Endothelial cell of umbilical vein (primary cell): ENCODE measurements at regions not wholly inside any gene's neighbourhood (a gene's known extent, or its start where the extent isn't known, plus 50 kb on each side); places are given as distances from the start of the nearest gene placed in this dataset.

ENCODE experiments used
- BruUV-seq: library from RNA; stranded (reverse); fragments of 400-500 nt; replicated peaks from 2 replicates; lab custom pipeline; 2021; lab: Mats Ljungman, UMichigan
- CTCF ChIA-PET: fragments of 300-600, 350-600 bp; sonication (Branson Sonifier 250); formaldehyde crosslinking; loops from one replicate; lab custom pipeline; 2021; ENCODE audit warnings: antibody characterized with exemption, inconsistent platforms; lab: Charles Lee
- POLR2A ChIA-PET: fragments of 300-600, 350-600 bp; sonication (Branson Sonifier 250); formaldehyde crosslinking; loops from one replicate; lab custom pipeline; 2021; ENCODE audit warnings: antibody characterized with exemption, inconsistent platforms; lab: Charles Lee
- DNase-seq: peaks from one replicate; pipeline ENCODE4 v3.0.0-alpha.2; 2011; ENCODE audit warnings: low read depth, low spot score
- FAIRE-seq: peaks from 2 replicates; lab custom pipeline; 2011; peaks lifted over from hg19 to GRCh38; lab: Jason Lieb, UNC
- H2AFZ ChIP-seq: 2 replicates; pipeline ENCODE4 v1.6.0; 2012; ENCODE audit warnings: low read depth, low read length, control low read depth, inconsistent platforms
- H3K27ac ChIP-seq: 2 replicates; pipeline ENCODE4 v1.5.1; 2011; ENCODE audit warnings: low read depth, mild to moderate bottlenecking, control low read depth, low read length, moderate library complexity; ENCODE audit not compliant: insufficient read depth
- H3K27me3 ChIP-seq, 2 experiments: 2 replicates each; pipeline versions ENCODE4 v1.6.0 to v1.6.1; 2011; ENCODE audit warnings: low read length in 2 of 2, mixed read lengths in 1 of 2; ENCODE audit not compliant: control insufficient read depth in 2 of 2, insufficient read depth in 2 of 2
- H3K36me3 ChIP-seq, 2 experiments: 2 replicates in 1 of 2; 3 replicates in 1 of 2; pipeline ENCODE4 v1.5.1; 2011; ENCODE audit warnings: low read length in 2 of 2, mild to moderate bottlenecking in 1 of 2, moderate library complexity in 1 of 2; ENCODE audit not compliant: control insufficient read depth in 2 of 2, insufficient read depth in 2 of 2; ENCODE audit errors: extremely low read depth in 1 of 2
- H3K4me1 ChIP-seq: 3 replicates; pipeline ENCODE4 v1.5.1; 2011; ENCODE audit warnings: mild to moderate bottlenecking, low read length; ENCODE audit not compliant: control insufficient read depth, insufficient read depth; ENCODE audit errors: extremely low read depth
- H3K4me2 ChIP-seq: 2 replicates; pipeline ENCODE4 v1.6.1; 2011; ENCODE audit warnings: low read length, control low read depth, mixed read lengths; ENCODE audit not compliant: insufficient read depth
- H3K4me3 ChIP-seq, 3 experiments: fragments of 200-600 bp in 1 of 3; sonication (generic), shearing (Covaris generic) in 1 of 3; replicated peaks in 1 of 3; 2 replicates each; pipeline ENCODE4 v1.5.1; 2011 to 2016; ENCODE audit warnings: control low read depth in 3 of 3, low read length in 3 of 3, mild to moderate bottlenecking in 2 of 3, inconsistent platforms in 1 of 3, low read depth in 1 of 3, moderate library complexity in 1 of 3; ENCODE audit not compliant: insufficient read depth in 1 of 3
- H3K79me2 ChIP-seq: 2 replicates; pipeline ENCODE4 v1.6.0; 2012; ENCODE audit warnings: low read length, inconsistent platforms; ENCODE audit not compliant: control insufficient read depth, insufficient read depth
- H3K9ac ChIP-seq: replicated peaks from 2 replicates; pipeline ENCODE3; 2011; ENCODE audit warnings: low read length, control low read depth; ENCODE audit not compliant: insufficient read depth; ENCODE audit errors: extremely low read depth
- H3K9me1 ChIP-seq: replicated peaks from 3 replicates; pipeline ENCODE4 v1.6.0; 2011; ENCODE audit warnings: mild to moderate bottlenecking, low read length; ENCODE audit not compliant: control insufficient read depth, insufficient read depth; ENCODE audit errors: extremely low read depth
- H3K9me3 ChIP-seq: replicated peaks from 2 replicates; pipeline ENCODE4 v1.5.1; 2012; ENCODE audit warnings: low read length, inconsistent platforms; ENCODE audit not compliant: control insufficient read depth, insufficient read depth
- H4K20me1 ChIP-seq: replicated peaks from 2 replicates; pipeline ENCODE3; 2011; ENCODE audit warnings: mild to moderate bottlenecking, low read length; ENCODE audit not compliant: control insufficient read depth, insufficient read depth; ENCODE audit errors: extremely low read depth
- EZH2 ChIP-seq: IDR thresholded peaks from 2 replicates; pipeline ENCODE4 v1.6.1; 2012; ENCODE audit warnings: borderline replicate concordance, low read depth, mild to moderate bottlenecking, moderate library complexity, low read length, inconsistent platforms; ENCODE audit not compliant: severe bottlenecking
- FOS ChIP-seq: IDR thresholded peaks from 2 replicates; pipeline ENCODE4 v1.6.1; 2011; ENCODE audit warnings: mild to moderate bottlenecking, low read length, moderate library complexity, borderline replicate concordance; ENCODE audit not compliant: insufficient read depth
- GATA2 ChIP-seq: IDR thresholded peaks from 2 replicates; pipeline ENCODE4 v1.7.0; 2011; ENCODE audit warnings: low read depth, mild to moderate bottlenecking, moderate library complexity, mixed read lengths, low read length; ENCODE audit not compliant: insufficient read length, insufficient read depth
- JUN ChIP-seq: IDR thresholded peaks from 2 replicates; pipeline ENCODE4 v1.6.1; 2011; ENCODE audit warnings: borderline replicate concordance, low read depth; ENCODE audit not compliant: insufficient read length, insufficient read depth
- POLR2A ChIP-seq: IDR thresholded peaks from 2 replicates; pipeline ENCODE4 v1.6.1; 2012; ENCODE audit warnings: low read depth, mild to moderate bottlenecking, control low read depth, low read length
- POLR2AphosphoS5 ChIP-seq: IDR thresholded peaks from 2 replicates; pipeline ENCODE4 v1.6.1; 2012; ENCODE audit warnings: low read depth, mild to moderate bottlenecking, control low read depth, low read length, moderate library complexity; ENCODE audit not compliant: insufficient read depth
- dilution Hi-C: fragments of 300-500 bp; cut with MboI; formaldehyde crosslinking; loops from one replicate; pipeline ENCODE4 v1.15.0; 2019; ENCODE audit warnings: low sequenced_read_pairs; ENCODE audit not compliant: extremely low pct_ligation_motif_present
- intact Hi-C: fragments of 100-400 bp; cut with micrococcal nuclease; formaldehyde crosslinking; loops from one replicate; pipeline ENCODE4 v1.10.0; 2022
- TF ChIP-seq, protein P1 (sequence below), 2 donors: IDR thresholded peaks; 1 replicate in 1 of 2; 2 replicates in 1 of 2; pipeline ENCODE4 v1.5.1; 2011; ENCODE audit warnings: low read length in 2 of 2, mild to moderate bottlenecking in 2 of 2, moderate library complexity in 2 of 2, control low read depth in 1 of 2, inconsistent platforms in 1 of 2, low read depth in 1 of 2; ENCODE audit not compliant: insufficient read depth in 1 of 2; ENCODE audit errors: extremely low read depth in 1 of 2
- TF ChIP-seq, protein P2 (sequence below): IDR thresholded peaks from 2 replicates; pipeline ENCODE4 v1.6.1; 2011; ENCODE audit not compliant: insufficient read depth, insufficient read length

DNA sequence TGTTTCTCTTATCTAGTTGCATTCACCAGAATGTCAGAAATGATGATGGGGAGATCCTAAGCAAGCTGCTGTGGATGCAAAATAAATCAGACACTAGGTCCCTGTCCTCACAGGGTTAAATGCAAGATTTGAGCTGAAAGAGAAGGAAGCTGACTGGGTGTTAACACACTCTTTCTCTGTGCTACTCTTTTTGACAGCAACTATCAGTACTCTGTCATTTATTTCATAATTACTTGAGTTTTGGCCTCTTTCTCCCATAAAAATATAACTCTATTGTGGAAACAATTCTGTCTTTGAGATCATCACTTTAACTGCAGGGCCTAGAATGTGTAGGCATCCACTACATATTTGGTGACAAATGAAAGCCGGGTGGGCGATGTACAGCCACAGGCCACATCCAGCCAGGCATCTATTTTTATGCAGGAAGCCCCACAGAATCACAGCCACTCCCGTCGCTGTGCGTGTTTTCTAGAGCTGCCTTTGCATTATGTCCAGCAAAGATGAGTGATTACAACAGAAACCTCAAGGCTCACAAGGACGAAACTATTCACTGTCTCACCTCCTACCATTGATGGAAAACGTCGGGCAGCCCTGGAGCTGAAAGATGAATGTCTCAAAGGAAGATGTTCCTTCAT is 849.0 kb downstream of the RNF144A start:
- FAIRE-seq (no peak), DNase-seq (no peak)
- H2AFZ ChIP-seq, result no peak overlapping the region
- no peaks in the 10 kb centered on the region for H4K20me1 ChIP-seq
- H3K4me1 ChIP-seq, result no peaks in the 10 kb centered on the region
- no peak overlapping the region for H3K4me3 ChIP-seq
- no peaks in the 10 kb centered on the region for H3K9me1 ChIP-seq
- H3K4me2 ChIP-seq, result no peak overlapping the region
- ChIA-PET POLR2A (no interaction called here), CTCF (no interaction called here)
- H3K36me3 ChIP-seq, result no peaks in the 10 kb centered on the region
- H3K9me3 ChIP-seq, result peaks cover 2% of the 10 kb centered on the region
- intact Hi-C loops (no loop called here), dilution Hi-C loops (no loop called here)
- H3K27ac ChIP-seq, result no peak overlapping the region
- no peaks in the 10 kb centered on the region for H3K79me2 ChIP-seq
- H3K27me3 ChIP-seq, result no peaks in the 10 kb centered on the region
- no peak overlapping the region for H3K9ac ChIP-seq
- TF ChIP-seq, protein P1, sequence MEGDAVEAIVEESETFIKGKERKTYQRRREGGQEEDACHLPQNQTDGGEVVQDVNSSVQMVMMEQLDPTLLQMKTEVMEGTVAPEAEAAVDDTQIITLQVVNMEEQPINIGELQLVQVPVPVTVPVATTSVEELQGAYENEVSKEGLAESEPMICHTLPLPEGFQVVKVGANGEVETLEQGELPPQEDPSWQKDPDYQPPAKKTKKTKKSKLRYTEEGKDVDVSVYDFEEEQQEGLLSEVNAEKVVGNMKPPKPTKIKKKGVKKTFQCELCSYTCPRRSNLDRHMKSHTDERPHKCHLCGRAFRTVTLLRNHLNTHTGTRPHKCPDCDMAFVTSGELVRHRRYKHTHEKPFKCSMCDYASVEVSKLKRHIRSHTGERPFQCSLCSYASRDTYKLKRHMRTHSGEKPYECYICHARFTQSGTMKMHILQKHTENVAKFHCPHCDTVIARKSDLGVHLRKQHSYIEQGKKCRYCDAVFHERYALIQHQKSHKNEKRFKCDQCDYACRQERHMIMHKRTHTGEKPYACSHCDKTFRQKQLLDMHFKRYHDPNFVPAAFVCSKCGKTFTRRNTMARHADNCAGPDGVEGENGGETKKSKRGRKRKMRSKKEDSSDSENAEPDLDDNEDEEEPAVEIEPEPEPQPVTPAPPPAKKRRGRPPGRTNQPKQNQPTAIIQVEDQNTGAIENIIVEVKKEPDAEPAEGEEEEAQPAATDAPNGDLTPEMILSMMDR (IDR thresholded peaks at IDR 0.05; ENCODE audit: extremely low read depth in 1 of 2, insufficient read depth in 1 of 2, low read depth in 1 of 2, low read length in 2 of 2), result no peak
- TF ChIP-seq JUN, result no peak
- no peak for TF ChIP-seq POLR2A
- TF ChIP-seq FOS, result no peak
- BruUV-seq, result no TSS peak

DNA sequence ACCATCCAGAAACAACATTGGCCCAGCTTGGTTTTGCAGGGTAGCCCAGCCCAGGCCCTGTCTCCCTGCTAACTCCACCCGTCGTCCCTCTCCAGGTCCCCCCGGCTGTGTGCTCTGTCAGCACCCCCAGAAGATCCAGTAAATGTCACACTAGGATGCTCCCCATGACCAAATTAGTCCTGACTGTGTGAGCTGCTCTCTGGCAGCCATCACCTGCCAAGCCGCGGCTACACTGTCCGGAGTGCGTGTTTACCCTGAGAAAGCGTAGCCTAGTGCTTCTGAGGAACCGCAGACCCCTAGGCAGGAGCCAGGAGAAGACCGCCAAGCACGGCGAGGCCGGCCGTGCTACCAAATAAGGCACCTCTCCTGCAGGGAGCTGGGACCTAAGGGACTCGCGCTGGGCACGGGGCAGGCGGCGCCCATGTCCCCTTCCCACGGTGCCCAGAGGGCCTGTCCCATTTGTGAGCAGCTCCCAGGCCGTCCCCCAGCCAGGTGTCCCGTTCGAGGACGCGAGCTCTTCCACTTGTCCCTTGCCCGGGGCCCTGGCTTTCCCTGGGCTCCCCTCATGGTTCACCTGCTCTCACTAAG is 849.9 kb downstream of the RNF144A start:
- FAIRE-seq (no peak), DNase-seq (no peak)
- CTCF ChIA-PET, result no interaction called here
- peaks cover 2% of the 10 kb centered on the region for H3K9me3 ChIP-seq
- BruUV-seq, result no TSS peak
- H2AFZ ChIP-seq, result no peak overlapping the region
- H3K36me3 ChIP-seq, result no peaks in the 10 kb centered on the region
- POLR2A ChIA-PET, result no interaction called here
- no peak overlapping the region for H3K4me3 ChIP-seq
- no peak overlapping the region for H3K4me2 ChIP-seq
- no peaks in the 10 kb centered on the region for H3K79me2 ChIP-seq
- dilution Hi-C loops (no loop called here), intact Hi-C loops (no loop called here)
- no peak overlapping the region for H3K27ac ChIP-seq
- no peak overlapping the region for H3K9ac ChIP-seq
- H3K9me1 ChIP-seq, result no peaks in the 10 kb centered on the region
- TF ChIP-seq FOS (no peak), JUN (no peak), GATA2 (no peak), POLR2AphosphoS5 (no peak), EZH2 (no peak)
- TF ChIP-seq, protein P1 (IDR thresholded peaks at IDR 0.05; ENCODE audit: extremely low read depth in 1 of 2, insufficient read depth in 1 of 2, low read depth in 1 of 2, low read length in 2 of 2), result no peak
- TF ChIP-seq, protein P2, sequence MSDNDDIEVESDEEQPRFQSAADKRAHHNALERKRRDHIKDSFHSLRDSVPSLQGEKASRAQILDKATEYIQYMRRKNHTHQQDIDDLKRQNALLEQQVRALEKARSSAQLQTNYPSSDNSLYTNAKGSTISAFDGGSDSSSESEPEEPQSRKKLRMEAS, result no peak
- no peaks in the 10 kb centered on the region for H3K27me3 ChIP-seq
- no peaks in the 10 kb centered on the region for H3K4me1 ChIP-seq
- H4K20me1 ChIP-seq, result no peaks in the 10 kb centered on the region
